H1 (cell line): ENCODE measurements at regions not wholly inside any gene's neighbourhood (a gene's known extent, or its start where the extent isn't known, plus 50 kb on each side); places are given as distances from the start of the nearest gene placed in this dataset.

Experiments
- CTCF ChIA-PET: fragments of 300-600 bp; sonication (Branson Sonifier 250); formaldehyde crosslinking; loops from one replicate; lab custom pipeline; 2021; ENCODE audit not compliant: partially characterized antibody; lab: Charles Lee
- POLR2A ChIA-PET: fragments of 300-600 bp; sonication (Branson Sonifier 250); formaldehyde crosslinking; loops from one replicate; lab custom pipeline; 2021; ENCODE audit warnings: inconsistent platforms; ENCODE audit not compliant: partially characterized antibody; lab: Charles Lee
- DNase-seq, 2 experiments: peaks; one replicate each; pipeline versions ENCODE4 v3.0.0 to v3.0.0-alpha.2; 2010 to 2022; ENCODE audit warnings: low spot score in 2 of 2, low read depth in 1 of 2, mixed read lengths in 1 of 2
- FAIRE-seq: peaks from 2 replicates; lab custom pipeline; 2011; peaks lifted over from hg19 to GRCh38; lab: Jason Lieb, UNC
- H2AFZ ChIP-seq: 2 replicates; pipeline ENCODE4 v1.8.1; 2012; ENCODE audit warnings: low read length, inconsistent platforms
- H2AK5ac ChIP-seq: 2 replicates; pipeline ENCODE4 v1.6.1; 2013; ENCODE audit warnings: low read depth, low read length
- H2BK120ac ChIP-seq: replicated peaks from 2 replicates; pipeline ENCODE3; 2013; ENCODE audit warnings: low read depth, low read length, inconsistent platforms
- H2BK12ac ChIP-seq: 2 replicates; pipeline ENCODE4 v1.6.1; 2013; ENCODE audit warnings: low read depth, low read length
- H2BK15ac ChIP-seq: 2 replicates; pipeline ENCODE4 v1.6.1; 2013; ENCODE audit warnings: low read length
- H2BK20ac ChIP-seq: 2 replicates; pipeline ENCODE4 v1.6.1; 2013; ENCODE audit warnings: low read length
- H2BK5ac ChIP-seq: 2 replicates; pipeline ENCODE4 v1.6.1; 2013; ENCODE audit warnings: low read depth, low read length
- H3K14ac ChIP-seq: 2 replicates; pipeline ENCODE4 v1.6.1; 2013; ENCODE audit warnings: inconsistent platforms; ENCODE audit not compliant: insufficient read length
- H3K18ac ChIP-seq: 2 replicates; pipeline ENCODE4 v1.6.1; 2013; ENCODE audit warnings: low read length; ENCODE audit errors: extremely low read depth
- H3K23ac ChIP-seq: 2 replicates; pipeline ENCODE4 v1.6.1; 2013; ENCODE audit warnings: inconsistent platforms; ENCODE audit not compliant: insufficient read length
- H3K23me2 ChIP-seq: 2 replicates; pipeline ENCODE4 v1.6.1; 2013; ENCODE audit warnings: low read depth, low read length
- H3K27ac ChIP-seq: 2 replicates; pipeline ENCODE4 v1.6.1; 2011; ENCODE audit warnings: low read depth, low read length, inconsistent platforms
- H3K27me3 ChIP-seq, 4 experiments: replicated peaks in 1 of 4; 1 replicate in 1 of 4; 2 replicates in 3 of 4; pipeline versions ENCODE4 v1.6.1 to v1.8.1; 2011 to 2013; ENCODE audit warnings: low read length in 3 of 4, mild to moderate bottlenecking in 3 of 4, inconsistent platforms in 2 of 4, mixed read lengths in 2 of 4, moderate library complexity in 1 of 4; ENCODE audit not compliant: control insufficient read depth in 3 of 4, insufficient read depth in 3 of 4; ENCODE audit errors: extremely low read depth in 1 of 4
- H3K36me3 ChIP-seq, 4 experiments: 2 replicates each; pipeline versions ENCODE4 v1.6.1 to v1.8.1; 2011 to 2013; ENCODE audit warnings: mild to moderate bottlenecking in 4 of 4, low read length in 3 of 4, moderate library complexity in 2 of 4, control low read depth in 1 of 4, inconsistent platforms in 1 of 4; ENCODE audit not compliant: insufficient read depth in 4 of 4, control insufficient read depth in 2 of 4
- H3K4ac ChIP-seq: replicated peaks from 2 replicates; pipeline ENCODE3; 2013; ENCODE audit warnings: low read length, low read depth, mixed read lengths, inconsistent platforms; ENCODE audit not compliant: insufficient read length
- H3K4me1 ChIP-seq, 4 experiments: replicated peaks in 1 of 4; 1 replicate in 1 of 4; 2 replicates in 3 of 4; pipeline versions ENCODE4 v1.6.1 to v1.8.1; 2011 to 2013; ENCODE audit warnings: low read length in 3 of 4, inconsistent platforms in 2 of 4, mixed read lengths in 1 of 4; ENCODE audit not compliant: insufficient read depth in 4 of 4, control insufficient read depth in 3 of 4
- H3K4me2 ChIP-seq, 2 experiments: 2 replicates each; pipeline versions ENCODE4 v1.6.1 to v1.8.1; 2011 to 2013; ENCODE audit warnings: low read depth in 2 of 2, low read length in 2 of 2, control low read depth in 1 of 2, inconsistent platforms in 1 of 2, mild to moderate bottlenecking in 1 of 2; ENCODE audit not compliant: insufficient read depth in 1 of 2
- H3K4me3 ChIP-seq, 4 experiments: fragments of 200-600, 300-600 bp in 1 of 4; sonication (generic), shearing (Covaris generic), sonication (Bioruptor Twin) in 1 of 4; 2 replicates each; pipeline versions ENCODE4 v1.5.1 to v1.8.1; 2011 to 2016; ENCODE audit warnings: low read length in 4 of 4, low read depth in 3 of 4, control low read depth in 2 of 4, inconsistent platforms in 2 of 4, mild to moderate bottlenecking in 2 of 4, mixed read lengths in 1 of 4, moderate library complexity in 1 of 4; ENCODE audit not compliant: insufficient read depth in 2 of 4; ENCODE audit errors: extremely low read depth in 1 of 4
- H3K56ac ChIP-seq: replicated peaks from 2 replicates; pipeline ENCODE3; 2013; ENCODE audit warnings: low read depth, mild to moderate bottlenecking, mixed read lengths, low read length, inconsistent platforms; ENCODE audit not compliant: insufficient read length
- H3K79me1 ChIP-seq: 2 replicates; pipeline ENCODE4 v1.6.1; 2013; ENCODE audit warnings: low read depth, low read length, control low read depth
- H3K79me2 ChIP-seq, 2 experiments: 2 replicates each; pipeline versions ENCODE4 v1.6.1 to v1.8.1; 2012 to 2013; ENCODE audit warnings: low read length in 2 of 2, mild to moderate bottlenecking in 2 of 2, inconsistent platforms in 1 of 2; ENCODE audit not compliant: insufficient read depth in 2 of 2, control insufficient read depth in 1 of 2
- H3K9ac ChIP-seq, 4 experiments: replicated peaks in 1 of 4; 1 replicate in 1 of 4; 2 replicates in 3 of 4; pipeline versions ENCODE4 v1.6.1 to v1.8.1; 2011 to 2013; ENCODE audit warnings: low read depth in 3 of 4, low read length in 3 of 4, control low read depth in 2 of 4, mild to moderate bottlenecking in 2 of 4, moderate library complexity in 2 of 4, inconsistent platforms in 1 of 4; ENCODE audit errors: extremely low read depth in 1 of 4
- H3K9me3 ChIP-seq, 2 experiments: 2 replicates each; pipeline versions ENCODE4 v1.6.1 to v1.8.1; 2012 to 2013; ENCODE audit warnings: mild to moderate bottlenecking in 2 of 2, moderate library complexity in 2 of 2, control low read depth in 1 of 2, inconsistent platforms in 1 of 2, low read depth in 1 of 2, low read length in 1 of 2, mixed read lengths in 1 of 2; ENCODE audit not compliant: insufficient read depth in 2 of 2
- H4K20me1 ChIP-seq, 2 experiments: replicated peaks in 1 of 2; 2 replicates each; pipeline versions ENCODE3 to v1.8.1; 2011 to 2013; ENCODE audit warnings: inconsistent platforms in 2 of 2, low read length in 2 of 2, mild to moderate bottlenecking in 1 of 2; ENCODE audit not compliant: insufficient read depth in 2 of 2, control insufficient read depth in 1 of 2
- H4K5ac ChIP-seq: 2 replicates; pipeline ENCODE4 v1.6.1; 2013; ENCODE audit warnings: low read length, low read depth, mixed read lengths, inconsistent platforms; ENCODE audit not compliant: insufficient read length
- H4K8ac ChIP-seq: 2 replicates; pipeline ENCODE4 v1.8.0; 2013; ENCODE audit warnings: mild to moderate bottlenecking, moderate library complexity, low read length, inconsistent platforms; ENCODE audit not compliant: insufficient read depth; ENCODE audit errors: extremely low read depth
- H4K91ac ChIP-seq: replicated peaks from 2 replicates; pipeline ENCODE3; 2013; ENCODE audit warnings: low read length, mixed read lengths, inconsistent platforms; ENCODE audit not compliant: insufficient read length
- ASH2L ChIP-seq: fragments of 200-600, 300-600 bp; sonication (generic); IDR thresholded peaks from one replicate; pipeline ENCODE4 v1.7.1; 2017; ENCODE audit warnings: low read length
- CHD2 ChIP-seq: IDR thresholded peaks from 2 replicates; pipeline ENCODE4 v1.6.1; 2012; ENCODE audit warnings: low read length, improper control_type of control experiment
- GABPA ChIP-seq: IDR thresholded peaks from 2 replicates; pipeline ENCODE4 v1.6.1; 2011; ENCODE audit warnings: mild to moderate bottlenecking, low read length, moderate library complexity, borderline replicate concordance; ENCODE audit not compliant: insufficient read depth
- HDAC6 ChIP-seq: IDR thresholded peaks from one replicate; pipeline ENCODE4 v1.7.1; 2012; ENCODE audit warnings: low read depth, mild to moderate bottlenecking, inconsistent platforms, low read length, moderate library complexity
- JUN ChIP-seq: IDR thresholded peaks from 2 replicates; pipeline ENCODE4 v1.6.1; 2011; ENCODE audit warnings: low read depth, mild to moderate bottlenecking, improper control_type of control experiment, low read length
- KDM5A ChIP-seq: fragments of 200-600 bp; IDR thresholded peaks from 2 replicates; pipeline ENCODE4 v1.7.1; 2012; ENCODE audit warnings: mild to moderate bottlenecking, low read length, inconsistent platforms, mixed read lengths
- POU5F1 ChIP-seq: IDR thresholded peaks from 2 replicates; pipeline ENCODE4 v1.6.1; 2011; ENCODE audit warnings: low read depth, mild to moderate bottlenecking, low read length, moderate library complexity
- RAD21 ChIP-seq, 2 experiments: IDR thresholded peaks in 1 of 2; conservative IDR thresholded peaks in 1 of 2; 2 replicates each; pipeline ENCODE4 v1.6.1; 2011; ENCODE audit warnings: low read depth in 2 of 2, low read length in 2 of 2, improper control_type of control experiment in 1 of 2, inconsistent platforms in 1 of 2, mild to moderate bottlenecking in 1 of 2, moderate library complexity in 1 of 2
- SP4 ChIP-seq: IDR thresholded peaks from 2 replicates; pipeline ENCODE4 v1.6.1; 2012; ENCODE audit warnings: low read length, inconsistent platforms
- TBP ChIP-seq: IDR thresholded peaks from 2 replicates; pipeline ENCODE4 v1.6.1; 2011; ENCODE audit warnings: low read depth, low read length, improper control_type of control experiment
- TF ChIP-seq, protein P1 (sequence below): IDR thresholded peaks from 2 replicates; pipeline ENCODE4 v1.6.1; 2012; ENCODE audit warnings: inconsistent platforms
- TF ChIP-seq, protein P2 (sequence below): IDR thresholded peaks from 2 replicates; pipeline ENCODE4 v1.6.1; 2012; ENCODE audit warnings: inconsistent platforms

DNA sequence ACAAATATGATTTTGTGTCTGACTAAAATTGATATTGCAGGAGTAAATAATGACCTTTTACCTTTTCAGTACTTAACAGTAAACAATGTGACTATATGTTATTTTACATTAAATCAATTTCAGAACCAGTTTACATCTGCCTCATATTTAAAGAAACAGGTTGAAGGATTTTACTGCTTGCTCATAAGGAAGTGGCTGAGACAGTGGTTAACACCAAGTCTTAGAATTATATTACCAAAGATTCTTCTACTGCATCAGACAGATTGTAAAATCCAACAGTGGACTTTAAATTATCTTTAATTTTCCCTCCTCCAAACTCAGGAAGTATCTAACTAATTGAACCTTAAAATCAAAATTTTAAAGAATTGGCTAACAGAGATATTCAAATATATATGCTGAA, 1929.9 kb downstream of the PCDH9 start:
- CTCF ChIA-PET, result no interaction called here
- H4K8ac ChIP-seq, result no peak overlapping the region

More for the DNA sequence above, 1929.9 kb downstream of the PCDH9 start:
- Histone ChIP-seq H4K5ac (no peak overlapping the region), H3K79me2 (no peaks in the 10 kb centered on the region), H2BK5ac (no peak overlapping the region), H4K20me1 (no peaks in the 10 kb centered on the region), H3K14ac (no peak overlapping the region), H3K4me2 (no peak overlapping the region), H2AFZ (no peak overlapping the region), H3K18ac (no peak overlapping the region), H2BK12ac (no peak overlapping the region), H3K9me3 (no peaks in the 10 kb centered on the region), H3K9ac (no peak overlapping the region), H3K56ac (no peak overlapping the region), H3K23me2 (no peaks in the 10 kb centered on the region; the same call in 1 of the 2 replicates), H2BK15ac (no peak overlapping the region), H3K4ac (no peak overlapping the region), H2AK5ac (no peak overlapping the region), H3K36me3 (no peaks in the 10 kb centered on the region), H3K4me3 (no peak overlapping the region), H3K27ac (no peak overlapping the region), H4K91ac (no peak overlapping the region), H2BK20ac (no peak overlapping the region), H3K4me1 (no peaks in the 10 kb centered on the region), H3K79me1 (no peaks in the 10 kb centered on the region), H3K27me3 (no peaks in the 10 kb centered on the region), H2BK120ac (no peak overlapping the region), H3K23ac (no peak overlapping the region)
- POLR2A ChIA-PET, result no interaction called here
- TF ChIP-seq KDM5A (no peak), GABPA (no peak), ASH2L (no peak), CHD2 (no peak), POU5F1 (no peak), TBP (no peak), RAD21 (IDR thresholded peaks at IDR 0.05 in 1 of 2, conservative IDR thresholded peaks at IDR 0.05 in 1 of 2; ENCODE audit: low read depth in 2 of 2, low read length in 2 of 2) (no peak), JUN (no peak), HDAC6 (no peak), SP4 (no peak)
- TF ChIP-seq, protein P1, sequence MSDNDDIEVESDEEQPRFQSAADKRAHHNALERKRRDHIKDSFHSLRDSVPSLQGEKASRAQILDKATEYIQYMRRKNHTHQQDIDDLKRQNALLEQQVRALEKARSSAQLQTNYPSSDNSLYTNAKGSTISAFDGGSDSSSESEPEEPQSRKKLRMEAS, result no peak
- TF ChIP-seq, protein P2, sequence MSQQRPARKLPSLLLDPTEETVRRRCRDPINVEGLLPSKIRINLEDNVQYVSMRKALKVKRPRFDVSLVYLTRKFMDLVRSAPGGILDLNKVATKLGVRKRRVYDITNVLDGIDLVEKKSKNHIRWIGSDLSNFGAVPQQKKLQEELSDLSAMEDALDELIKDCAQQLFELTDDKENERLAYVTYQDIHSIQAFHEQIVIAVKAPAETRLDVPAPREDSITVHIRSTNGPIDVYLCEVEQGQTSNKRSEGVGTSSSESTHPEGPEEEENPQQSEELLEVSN, result no peak
- DNase-seq, result no peak
- FAIRE-seq, result no peak
